Osteoblast (primary cell): ENCODE measurements at regions not wholly inside any gene's neighbourhood (a gene's known extent, or its start where the extent isn't known, plus 50 kb on each side); places are given as distances from the start of the nearest gene placed in this dataset.

Experiments used
- DNase-seq: peaks from one replicate; pipeline ENCODE4 v3.0.0; 2011; ENCODE audit warnings: low spot score, mixed read lengths; ENCODE audit not compliant: insufficient read length; ENCODE audit errors: missing footprints
- H2AFZ ChIP-seq: 2 replicates; pipeline ENCODE4 v1.6.0; 2011; ENCODE audit warnings: mild to moderate bottlenecking, low read length
- H3K27ac ChIP-seq: 2 replicates; pipeline ENCODE4 v1.5.1; 2011; ENCODE audit warnings: mild to moderate bottlenecking, low read depth, low read length, moderate library complexity
- H3K27me3 ChIP-seq: 2 replicates; pipeline ENCODE4 v1.6.0; 2012; ENCODE audit warnings: mild to moderate bottlenecking, control low read depth, inconsistent platforms, low read length, moderate library complexity; ENCODE audit not compliant: insufficient read depth
- H3K36me3 ChIP-seq: 2 replicates; pipeline ENCODE4 v1.5.1; 2011; ENCODE audit warnings: mild to moderate bottlenecking, low read length, control low read depth, moderate library complexity; ENCODE audit not compliant: insufficient read depth
- H3K4me1 ChIP-seq: 2 replicates; pipeline ENCODE4 v1.5.1; 2011; ENCODE audit warnings: mild to moderate bottlenecking, low read length, control low read depth, moderate library complexity; ENCODE audit not compliant: insufficient read depth
- H3K4me2 ChIP-seq: 2 replicates; pipeline ENCODE4 v1.6.0; 2011; ENCODE audit warnings: mild to moderate bottlenecking, low read length; ENCODE audit not compliant: insufficient read depth
- H3K4me3 ChIP-seq: fragments of 200-600 bp; sonication (generic); 3 replicates; pipeline ENCODE4 v1.5.1; 2012; ENCODE audit warnings: mild to moderate bottlenecking, low read length, inconsistent platforms; ENCODE audit not compliant: insufficient read depth
- H3K79me2 ChIP-seq: 2 replicates; pipeline ENCODE4 v1.6.0; 2012; ENCODE audit warnings: mild to moderate bottlenecking, low read length, control low read depth, inconsistent platforms; ENCODE audit not compliant: insufficient read depth
- H3K9me3 ChIP-seq: 2 replicates; pipeline ENCODE4 v1.5.1; 2011; ENCODE audit warnings: low read depth, low read length, control low read depth
- H4K20me1 ChIP-seq: 2 replicates; pipeline ENCODE4 v1.6.0; 2012; ENCODE audit warnings: mild to moderate bottlenecking, low read length, control low read depth; ENCODE audit not compliant: insufficient read depth
- TF ChIP-seq, protein P1 (sequence below): IDR thresholded peaks from 2 replicates; pipeline ENCODE4 v1.5.1; 2011; ENCODE audit warnings: mild to moderate bottlenecking, low read depth, low read length, moderate library complexity; ENCODE audit errors: extremely low read depth

DNA sequence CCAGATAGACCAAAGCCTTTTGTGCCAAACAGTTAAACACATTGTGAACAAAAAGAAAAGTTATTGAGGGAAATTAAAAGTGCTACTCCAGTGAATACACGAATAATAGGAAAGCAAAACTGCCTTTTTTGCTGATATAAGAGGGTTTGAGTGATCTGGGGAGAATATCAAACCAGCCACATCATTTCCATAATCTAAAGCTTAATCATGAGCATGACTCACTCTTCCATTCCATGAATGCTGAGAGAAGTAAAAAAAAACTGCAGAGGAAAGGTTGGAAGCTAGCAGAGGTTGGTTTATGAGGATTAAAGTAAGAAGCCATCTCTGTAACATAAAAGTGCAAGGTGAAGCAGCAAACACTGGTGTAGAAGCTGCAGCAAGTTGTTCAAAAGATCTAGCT is 350.6 kb upstream of the NCAM2 start:
- H3K36me3 ChIP-seq = no peaks in the 10 kb centered on the region
- TF ChIP-seq, protein P1, sequence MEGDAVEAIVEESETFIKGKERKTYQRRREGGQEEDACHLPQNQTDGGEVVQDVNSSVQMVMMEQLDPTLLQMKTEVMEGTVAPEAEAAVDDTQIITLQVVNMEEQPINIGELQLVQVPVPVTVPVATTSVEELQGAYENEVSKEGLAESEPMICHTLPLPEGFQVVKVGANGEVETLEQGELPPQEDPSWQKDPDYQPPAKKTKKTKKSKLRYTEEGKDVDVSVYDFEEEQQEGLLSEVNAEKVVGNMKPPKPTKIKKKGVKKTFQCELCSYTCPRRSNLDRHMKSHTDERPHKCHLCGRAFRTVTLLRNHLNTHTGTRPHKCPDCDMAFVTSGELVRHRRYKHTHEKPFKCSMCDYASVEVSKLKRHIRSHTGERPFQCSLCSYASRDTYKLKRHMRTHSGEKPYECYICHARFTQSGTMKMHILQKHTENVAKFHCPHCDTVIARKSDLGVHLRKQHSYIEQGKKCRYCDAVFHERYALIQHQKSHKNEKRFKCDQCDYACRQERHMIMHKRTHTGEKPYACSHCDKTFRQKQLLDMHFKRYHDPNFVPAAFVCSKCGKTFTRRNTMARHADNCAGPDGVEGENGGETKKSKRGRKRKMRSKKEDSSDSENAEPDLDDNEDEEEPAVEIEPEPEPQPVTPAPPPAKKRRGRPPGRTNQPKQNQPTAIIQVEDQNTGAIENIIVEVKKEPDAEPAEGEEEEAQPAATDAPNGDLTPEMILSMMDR = no peak
- H3K4me1 ChIP-seq = no peaks in the 10 kb centered on the region
- H3K27ac ChIP-seq = no peak overlapping the region
- no peaks in the 10 kb centered on the region for H3K27me3 ChIP-seq
- no peaks in the 10 kb centered on the region for H3K9me3 ChIP-seq
- no peak for DNase-seq
- no peaks in the 10 kb centered on the region for H3K79me2 ChIP-seq
- no peak overlapping the region for H3K4me2 ChIP-seq
- H3K4me3 ChIP-seq = no peak overlapping the region
- H4K20me1 ChIP-seq = no peaks in the 10 kb centered on the region
- H2AFZ ChIP-seq = no peak overlapping the region

- TF ChIP-seq, protein P1 = no peak
- no peaks in the 10 kb centered on the region for H3K9me3 ChIP-seq
- H3K4me3 ChIP-seq = no peak overlapping the region
- H4K20me1 ChIP-seq = no peaks in the 10 kb centered on the region
- no peak overlapping the region for H3K27ac ChIP-seq
- H3K36me3 ChIP-seq = no peaks in the 10 kb centered on the region
- H2AFZ ChIP-seq = no peak overlapping the region
- H3K4me1 ChIP-seq = no peaks in the 10 kb centered on the region
- no peaks in the 10 kb centered on the region for H3K27me3 ChIP-seq
- no peak for DNase-seq
- no peak overlapping the region for H3K4me2 ChIP-seq
- no peaks in the 10 kb centered on the region for H3K79me2 ChIP-seq
Measured at GRCh38 chr21:20649231-20649630, 349.0 kb upstream of the NCAM2 start.

- Histone ChIP-seq H3K4me2 (no peak overlapping the region), H3K79me2 (no peaks in the 10 kb centered on the region), H3K36me3 (no peaks in the 10 kb centered on the region), H3K4me1 (no peaks in the 10 kb centered on the region), H3K27me3 (no peaks in the 10 kb centered on the region), H3K27ac (no peak overlapping the region), H3K4me3 (no peak overlapping the region), H4K20me1 (no peaks in the 10 kb centered on the region), H2AFZ (no peak overlapping the region), H3K9me3 (no peaks in the 10 kb centered on the region)
- TF ChIP-seq, protein P1 = no peak
- peak; percentile 0 for DNase-seq
Measured at GRCh38 chr21:20652846-20653245, 345.4 kb upstream of the NCAM2 start.

- no peak for DNase-seq
- Histone ChIP-seq H3K27me3 (no peaks in the 10 kb centered on the region), H3K27ac (no peak overlapping the region), H3K9me3 (peaks cover 2% of the 10 kb centered on the region), H3K36me3 (no peaks in the 10 kb centered on the region), H3K4me1 (no peaks in the 10 kb centered on the region), H3K4me3 (no peak overlapping the region), H3K4me2 (no peak overlapping the region), H4K20me1 (no peaks in the 10 kb centered on the region), H3K79me2 (no peaks in the 10 kb centered on the region), H2AFZ (no peak overlapping the region)
- TF ChIP-seq, protein P1 = no peak
Measured at GRCh38 chr21:20661246-20661645, 337.0 kb upstream of the NCAM2 start.
